ENCODE measurements at regions not wholly inside any gene's neighbourhood (a gene's known extent, or its start where the extent isn't known, plus 50 kb on each side); places are given as distances from the start of the nearest gene placed in this dataset.

DNA sequence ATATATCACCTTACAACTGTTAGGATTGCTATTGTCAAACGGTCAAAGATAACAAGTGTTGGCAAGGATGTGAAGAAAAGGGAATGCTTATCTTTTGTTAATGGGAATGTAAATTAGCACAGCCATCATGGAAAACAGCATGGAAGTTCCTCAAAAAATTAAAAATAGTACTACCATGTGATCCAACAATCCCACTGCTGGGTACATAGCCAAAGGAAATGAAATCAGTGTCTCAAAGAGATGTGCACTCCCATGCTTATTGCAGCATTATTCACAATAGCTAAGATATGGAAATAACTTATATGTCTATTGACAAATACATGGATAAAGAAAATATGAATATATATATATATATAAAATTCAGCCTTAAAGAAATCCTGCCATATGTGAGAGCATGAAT lies 274.6 kb downstream of the EDEM1 start:
- DNase-seq: no peak
- H3K27ac ChIP-seq: no peak overlapping the region
- intact Hi-C loops (cut with DNase I; ENCODE audit: low total_unique reads): no loop called here
- H3K36me3 ChIP-seq: no peaks in the 10 kb centered on the region
- no peak overlapping the region for H3K4me3 ChIP-seq
- no peaks in the 10 kb centered on the region for H3K4me1 ChIP-seq
- H3K27me3 ChIP-seq: no peaks in the 10 kb centered on the region
- no peaks in the 10 kb centered on the region for H3K9me3 ChIP-seq
- no peak for TF ChIP-seq POLR2A (IDR thresholded peaks at IDR 0.05)
- TF ChIP-seq, protein P1, sequence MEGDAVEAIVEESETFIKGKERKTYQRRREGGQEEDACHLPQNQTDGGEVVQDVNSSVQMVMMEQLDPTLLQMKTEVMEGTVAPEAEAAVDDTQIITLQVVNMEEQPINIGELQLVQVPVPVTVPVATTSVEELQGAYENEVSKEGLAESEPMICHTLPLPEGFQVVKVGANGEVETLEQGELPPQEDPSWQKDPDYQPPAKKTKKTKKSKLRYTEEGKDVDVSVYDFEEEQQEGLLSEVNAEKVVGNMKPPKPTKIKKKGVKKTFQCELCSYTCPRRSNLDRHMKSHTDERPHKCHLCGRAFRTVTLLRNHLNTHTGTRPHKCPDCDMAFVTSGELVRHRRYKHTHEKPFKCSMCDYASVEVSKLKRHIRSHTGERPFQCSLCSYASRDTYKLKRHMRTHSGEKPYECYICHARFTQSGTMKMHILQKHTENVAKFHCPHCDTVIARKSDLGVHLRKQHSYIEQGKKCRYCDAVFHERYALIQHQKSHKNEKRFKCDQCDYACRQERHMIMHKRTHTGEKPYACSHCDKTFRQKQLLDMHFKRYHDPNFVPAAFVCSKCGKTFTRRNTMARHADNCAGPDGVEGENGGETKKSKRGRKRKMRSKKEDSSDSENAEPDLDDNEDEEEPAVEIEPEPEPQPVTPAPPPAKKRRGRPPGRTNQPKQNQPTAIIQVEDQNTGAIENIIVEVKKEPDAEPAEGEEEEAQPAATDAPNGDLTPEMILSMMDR (IDR thresholded peaks at IDR 0.05): no peak

DNA sequence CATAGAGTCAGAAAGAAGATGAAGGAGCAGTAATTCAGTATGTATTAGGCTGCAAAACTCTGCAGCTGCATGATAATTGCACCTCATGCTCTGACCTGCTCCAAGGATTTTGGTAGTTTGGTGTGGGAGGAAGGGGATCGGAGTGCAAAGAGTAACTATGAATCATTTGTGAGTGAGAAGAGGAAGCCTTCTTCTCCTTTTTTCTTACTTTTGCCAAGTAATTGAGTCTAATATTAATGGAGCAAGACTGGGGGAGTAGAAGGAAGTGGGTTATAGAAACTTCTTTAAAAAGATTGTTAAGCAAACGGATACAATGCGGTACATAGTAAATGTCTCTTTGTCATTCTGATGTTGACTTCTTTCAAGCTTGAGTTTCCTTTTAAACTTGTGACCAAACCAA lies 276.5 kb downstream of the EDEM1 start:
- Histone ChIP-seq H3K9me3 (no peaks in the 10 kb centered on the region), H3K27ac (no peak overlapping the region), H3K27me3 (no peaks in the 10 kb centered on the region), H3K36me3 (no peaks in the 10 kb centered on the region), H3K4me3 (no peak overlapping the region), H3K4me1 (no peaks in the 10 kb centered on the region)
- intact Hi-C loops (cut with DNase I; ENCODE audit: low total_unique reads): no loop called here
- no peak for TF ChIP-seq POLR2A (IDR thresholded peaks at IDR 0.05)
- TF ChIP-seq, protein P1 (IDR thresholded peaks at IDR 0.05): no peak
- DNase-seq: no peak

DNA sequence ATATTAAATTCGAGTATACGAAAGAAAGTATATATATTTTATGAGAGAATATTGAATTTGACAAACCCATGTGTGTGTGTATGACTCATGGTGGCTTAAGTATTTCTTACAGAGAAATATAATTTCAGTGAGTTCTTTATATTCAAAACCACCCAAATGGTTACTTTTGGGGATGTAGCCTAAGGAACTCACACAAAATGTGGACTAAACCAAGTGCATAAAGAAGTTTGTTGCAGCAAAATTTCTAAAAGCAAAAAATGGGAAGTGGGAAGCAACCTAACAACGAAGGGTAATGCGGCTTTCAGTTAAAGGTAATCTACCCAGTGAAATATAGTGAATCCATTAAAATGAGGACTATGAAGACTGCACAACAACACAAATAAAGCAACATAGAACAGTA lies 277.1 kb downstream of the EDEM1 start:
- H3K4me1 ChIP-seq: no peaks in the 10 kb centered on the region
- intact Hi-C loops (cut with DNase I; ENCODE audit: low total_unique reads): no loop called here

DNA sequence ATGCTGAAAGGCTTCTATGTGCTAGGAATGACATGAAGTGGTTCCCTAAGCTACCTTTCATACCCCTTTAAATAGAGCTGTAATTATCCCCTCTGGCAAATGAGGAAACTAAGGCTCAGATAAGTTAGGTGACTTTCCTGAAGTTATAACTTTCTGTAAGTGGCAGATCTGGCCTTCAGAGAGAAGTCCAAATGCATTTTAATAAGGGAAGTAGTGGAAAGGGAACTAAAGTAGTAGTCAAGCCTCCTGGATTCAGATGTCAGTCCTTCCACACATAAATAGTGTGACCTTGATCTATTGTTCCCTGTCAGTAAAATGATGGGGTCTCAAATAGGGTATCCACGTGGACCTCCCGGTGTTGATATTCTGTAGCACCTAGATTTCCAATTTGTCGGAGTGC lies 277.7 kb downstream of the EDEM1 start:
- no peak for DNase-seq
- TF ChIP-seq, protein P1 (IDR thresholded peaks at IDR 0.05): no peak
- no peak for TF ChIP-seq POLR2A (IDR thresholded peaks at IDR 0.05)
- no peaks in the 10 kb centered on the region for H3K4me1 ChIP-seq
- no peak overlapping the region for H3K4me3 ChIP-seq
- intact Hi-C loops (cut with DNase I; ENCODE audit: low total_unique reads): no loop called here
- no peaks in the 10 kb centered on the region for H3K27me3 ChIP-seq
- no peaks in the 10 kb centered on the region for H3K36me3 ChIP-seq
- H3K27ac ChIP-seq: no peak overlapping the region
- H3K9me3 ChIP-seq: no peaks in the 10 kb centered on the region

More for the DNA sequence above, 277.1 kb downstream of the EDEM1 start:
- H3K27ac ChIP-seq: no peak overlapping the region
- no peaks in the 10 kb centered on the region for H3K9me3 ChIP-seq
- H3K36me3 ChIP-seq: no peaks in the 10 kb centered on the region
- no peak for DNase-seq
- no peak for TF ChIP-seq POLR2A (IDR thresholded peaks at IDR 0.05)
- TF ChIP-seq, protein P1 (IDR thresholded peaks at IDR 0.05): no peak
- H3K27me3 ChIP-seq: no peaks in the 10 kb centered on the region
- no peak overlapping the region for H3K4me3 ChIP-seq

DNA sequence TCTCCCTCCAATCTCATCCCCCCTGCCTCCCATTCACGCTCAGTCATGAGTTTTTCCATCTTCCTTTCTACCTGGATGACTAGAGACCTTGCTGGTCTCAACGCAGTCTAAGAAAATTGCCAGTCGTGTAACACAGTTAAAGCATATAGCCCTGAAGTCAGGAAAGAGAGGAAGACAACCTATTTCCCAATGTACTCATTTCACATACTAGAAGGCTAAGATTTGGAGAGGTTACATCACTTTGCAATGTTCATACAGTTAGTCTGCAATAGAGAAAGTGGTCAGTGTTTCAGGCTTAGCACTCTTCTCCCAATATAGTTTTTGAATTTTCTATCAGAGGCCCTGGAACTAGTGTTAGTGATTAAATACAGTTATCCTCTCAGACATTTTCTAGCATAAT lies 278.6 kb downstream of the EDEM1 start:
- no peaks in the 10 kb centered on the region for H3K4me1 ChIP-seq
- no peak overlapping the region for H3K4me3 ChIP-seq
- no peaks in the 10 kb centered on the region for H3K9me3 ChIP-seq
- intact Hi-C loops (cut with DNase I; ENCODE audit: low total_unique reads): no loop called here
- H3K27ac ChIP-seq: no peak overlapping the region
- TF ChIP-seq, protein P1 (IDR thresholded peaks at IDR 0.05): no peak
- TF ChIP-seq POLR2A (IDR thresholded peaks at IDR 0.05): no peak
- no peaks in the 10 kb centered on the region for H3K27me3 ChIP-seq
- no peaks in the 10 kb centered on the region for H3K36me3 ChIP-seq
- DNase-seq: no peak
